ENCODE measurements at regions not wholly inside any gene's neighbourhood (a gene's known extent, or its start where the extent isn't known, plus 50 kb on each side); places are given as distances from the start of the nearest gene placed in this dataset.

- ChIA-PET POLR2A (interaction anchor here (1.4 kb wide), 1 partner anchor 25 kb away, joined by 4 read pairs; no protein-coding TSS in a partner anchor), CTCF (interaction anchor here (0.7 to 1.3 kb wide), 2 partner anchors 26 to 41 kb away, joined by 3 read pairs; no protein-coding TSS in a partner anchor)
- no peaks in the 10 kb centered on the region for H3K27me3 Mint-ChIP-seq
- H3K4me3 Mint-ChIP-seq = no peak overlapping the region
- peaks cover 6% of the 10 kb centered on the region for H3K9me3 Mint-ChIP-seq
- no peak overlapping the region for H3K27ac Mint-ChIP-seq
- no peak for DNase-seq
- H3K4me1 Mint-ChIP-seq = peaks cover 21% of the 10 kb centered on the region
- H3K36me3 Mint-ChIP-seq (ENCODE audit: low read depth) = peaks cover 13% of the 10 kb centered on the region
These were observed 74.8 kb upstream of the CDK1 start for GRCh38 chr10:60703266-60704041.

DNA sequence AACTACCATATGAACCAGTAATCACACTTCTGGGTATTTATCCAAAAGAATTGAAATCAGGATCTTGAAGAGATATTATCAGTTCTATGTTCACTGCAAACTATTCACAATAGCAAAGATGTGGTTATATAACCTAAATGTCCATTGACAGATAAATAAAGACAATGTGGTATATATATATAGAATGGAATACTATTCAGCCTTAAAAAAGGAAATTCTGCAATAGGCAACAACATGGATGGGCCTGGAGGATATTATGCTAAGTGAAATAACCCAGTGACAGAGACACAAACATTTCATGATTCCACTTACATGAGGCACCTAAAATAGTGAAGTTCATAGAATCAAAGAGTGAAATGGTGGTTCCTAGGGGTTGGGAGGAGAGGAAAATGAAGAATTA lies 90.6 kb upstream of the CDK1 start:
- CTCF ChIA-PET = no interaction called here
- Mint-ChIP-seq H3K27me3 (no peaks in the 10 kb centered on the region), H3K36me3 (ENCODE audit: low read depth) (peaks cover 3% of the 10 kb centered on the region), H3K4me1 (no peaks in the 10 kb centered on the region), H3K4me3 (no peak overlapping the region), H3K27ac (no peak overlapping the region), H3K9me3 (peaks cover 4% of the 10 kb centered on the region)
- no peak for DNase-seq
- POLR2A ChIA-PET = no interaction called here

DNA sequence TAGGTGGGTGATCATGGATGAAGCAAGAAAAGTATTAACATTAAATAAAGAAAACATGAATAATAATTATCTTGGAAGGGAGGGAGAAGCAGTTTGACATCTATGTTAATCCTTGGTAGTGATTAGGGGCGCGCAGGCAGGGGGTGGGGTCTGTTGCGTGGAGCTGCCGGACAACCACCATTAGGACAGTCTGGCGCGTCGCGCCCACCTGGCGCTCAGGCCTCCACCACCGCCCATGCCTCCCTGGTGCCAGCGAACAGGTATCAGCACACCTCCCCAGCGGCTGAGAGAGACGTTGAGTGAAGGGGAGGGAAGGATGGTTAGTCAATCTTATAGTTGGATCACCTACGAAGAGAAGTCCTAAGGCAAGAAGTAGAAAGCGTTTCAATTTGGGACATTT lies 94.2 kb upstream of the CDK1 start:
- Mint-ChIP-seq H3K36me3 (ENCODE audit: low read depth) (no peaks in the 10 kb centered on the region), H3K27me3 (no peaks in the 10 kb centered on the region), H3K4me1 (no peaks in the 10 kb centered on the region), H3K4me3 (no peak overlapping the region), H3K27ac (no peak overlapping the region), H3K9me3 (peaks cover 1% of the 10 kb centered on the region)
- POLR2A ChIA-PET = no interaction called here
- no peak for DNase-seq
- CTCF ChIA-PET = no interaction called here

- CTCF ChIA-PET = no interaction called here
- H3K27ac Mint-ChIP-seq = no peak overlapping the region
- no peaks in the 10 kb centered on the region for H3K27me3 Mint-ChIP-seq
- no peak overlapping the region for H3K4me3 Mint-ChIP-seq
- POLR2A ChIA-PET = no interaction called here
- H3K9me3 Mint-ChIP-seq = peaks cover 1% of the 10 kb centered on the region
- no peaks in the 10 kb centered on the region for H3K36me3 Mint-ChIP-seq (ENCODE audit: low read depth)
- DNase-seq = no peak
- no peaks in the 10 kb centered on the region for H3K4me1 Mint-ChIP-seq
These were observed 97.2 kb upstream of the CDK1 start for GRCh38 chr10:60681103-60681502.

GRCh38 chr10:60679388-60679990 lies 98.8 kb upstream of the CDK1 start:
- DNase-seq = no peak
- H3K27me3 Mint-ChIP-seq = no peaks in the 10 kb centered on the region
- ChIA-PET POLR2A (no interaction called here), CTCF (no interaction called here)
- no peak overlapping the region for H3K27ac Mint-ChIP-seq
- H3K4me1 Mint-ChIP-seq = no peaks in the 10 kb centered on the region
- H3K4me3 Mint-ChIP-seq = no peak overlapping the region
- peaks cover 3% of the 10 kb centered on the region for H3K9me3 Mint-ChIP-seq
- peaks cover 3% of the 10 kb centered on the region for H3K36me3 Mint-ChIP-seq (ENCODE audit: low read depth)

DNA sequence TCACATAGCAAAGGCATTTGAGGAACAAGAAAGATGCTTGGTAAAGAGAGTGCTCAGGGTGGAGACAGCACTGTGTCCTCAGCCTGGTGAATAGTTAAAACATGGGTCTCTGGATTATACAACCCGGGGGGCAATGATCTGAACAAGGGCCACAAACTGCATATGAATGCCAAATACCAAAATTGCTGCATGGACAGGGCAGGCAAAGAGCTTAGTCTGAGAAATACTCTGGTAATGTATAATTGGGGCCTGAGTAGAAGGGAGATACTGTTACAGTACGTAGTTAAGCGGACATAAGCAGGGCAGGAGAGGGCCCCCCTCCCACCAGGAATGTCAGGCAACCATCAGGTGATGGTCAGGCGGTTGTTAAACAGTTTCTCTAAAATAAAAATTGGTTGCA lies 99.3 kb upstream of the CDK1 start:
- CTCF ChIA-PET = no interaction called here
- POLR2A ChIA-PET = no interaction called here
- Mint-ChIP-seq H3K27me3 (no peaks in the 10 kb centered on the region), H3K4me3 (no peak overlapping the region), H3K9me3 (peaks cover 7% of the 10 kb centered on the region), H3K4me1 (no peaks in the 10 kb centered on the region), H3K36me3 (ENCODE audit: low read depth) (peaks cover 3% of the 10 kb centered on the region), H3K27ac (no peak overlapping the region)
- no peak for DNase-seq

GRCh38 chr10:60677531-60678129 lies 100.6 kb upstream of the CDK1 start:
- CTCF ChIA-PET = interaction anchor here (1.0 kb wide), 1 partner anchor 31 kb away, joined by 3 read pairs; no protein-coding TSS in a partner anchor
- no peak overlapping the region for H3K4me3 Mint-ChIP-seq
- POLR2A ChIA-PET = no interaction called here
- H3K27ac Mint-ChIP-seq = no peak overlapping the region
- peaks cover 6% of the 10 kb centered on the region for H3K36me3 Mint-ChIP-seq (ENCODE audit: low read depth)
- H3K27me3 Mint-ChIP-seq = no peaks in the 10 kb centered on the region
- H3K4me1 Mint-ChIP-seq = no peaks in the 10 kb centered on the region
- peaks cover 9% of the 10 kb centered on the region for H3K9me3 Mint-ChIP-seq
- DNase-seq = no peak

DNA sequence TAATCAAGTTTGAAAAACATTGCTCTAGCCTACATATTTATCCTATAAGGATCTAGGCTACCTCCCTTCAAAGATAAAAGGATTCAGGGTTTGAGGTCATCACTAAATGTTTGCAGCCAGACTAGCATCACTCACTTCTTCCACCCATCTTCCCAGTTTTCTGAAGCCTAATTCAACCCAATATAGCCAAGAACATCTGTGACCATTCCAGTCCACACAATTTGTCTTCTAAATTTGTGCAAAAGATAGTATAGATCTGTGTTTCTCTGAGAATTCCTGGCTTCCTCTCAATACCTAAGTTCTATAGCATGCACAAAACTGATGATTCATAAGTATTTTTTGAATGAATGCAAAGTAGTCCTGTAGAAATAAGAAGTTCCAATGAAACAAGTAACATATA lies 103.0 kb upstream of the CDK1 start:
- Mint-ChIP-seq H3K9me3 (peaks cover 9% of the 10 kb centered on the region), H3K4me3 (no peak overlapping the region)
- POLR2A ChIA-PET = no interaction called here

GRCh38 chr10:60669501-60669900 lies 108.8 kb upstream of the CDK1 start:
- no peak for DNase-seq

More for the DNA sequence above, 103.0 kb upstream of the CDK1 start:
- H3K27ac Mint-ChIP-seq = no peak overlapping the region
- H3K27me3 Mint-ChIP-seq = no peaks in the 10 kb centered on the region
- peaks cover 6% of the 10 kb centered on the region for H3K36me3 Mint-ChIP-seq (ENCODE audit: low read depth)
- CTCF ChIA-PET = no interaction called here
- H3K4me1 Mint-ChIP-seq = no peaks in the 10 kb centered on the region
- DNase-seq = no peak

DNA sequence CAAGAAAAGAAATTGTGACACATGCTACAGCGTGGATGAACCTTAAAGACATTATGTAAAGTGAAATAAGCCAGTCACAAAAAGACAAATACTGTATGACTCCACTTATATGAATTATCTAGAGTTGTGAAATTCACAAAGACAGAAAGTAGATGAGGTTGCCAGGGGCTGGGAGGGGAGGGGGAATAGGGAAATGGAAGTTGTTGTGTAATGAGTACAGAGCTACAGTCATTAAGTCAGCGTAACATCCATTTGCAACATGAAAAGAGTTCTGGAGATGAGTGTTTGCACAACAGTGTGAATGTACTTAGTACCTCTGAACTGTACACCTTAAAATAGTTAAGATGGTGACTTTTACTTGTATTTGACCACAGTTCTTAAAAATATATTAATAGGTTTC lies 112.1 kb upstream of the CDK1 start:
- no peaks in the 10 kb centered on the region for H3K27me3 Mint-ChIP-seq
- no peak overlapping the region for H3K27ac Mint-ChIP-seq
- no peaks in the 10 kb centered on the region for H3K36me3 Mint-ChIP-seq (ENCODE audit: low read depth)
- CTCF ChIA-PET = no interaction called here
- peaks cover 14% of the 10 kb centered on the region for H3K4me1 Mint-ChIP-seq
- POLR2A ChIA-PET = no interaction called here
- no peak for DNase-seq
- H3K4me3 Mint-ChIP-seq = no peak overlapping the region
- no peaks in the 10 kb centered on the region for H3K9me3 Mint-ChIP-seq

More at GRCh38 chr10:60669501-60669900, 108.8 kb upstream of the CDK1 start:
- Mint-ChIP-seq H3K36me3 (ENCODE audit: low read depth) (peaks cover 3% of the 10 kb centered on the region), H3K27me3 (no peaks in the 10 kb centered on the region), H3K4me3 (no peak overlapping the region), H3K9me3 (peaks cover 6% of the 10 kb centered on the region), H3K4me1 (no peaks in the 10 kb centered on the region), H3K27ac (no peak overlapping the region)
- CTCF ChIA-PET = no interaction called here
- POLR2A ChIA-PET = interaction anchor here (0.7 kb wide), 1 partner anchor 19 kb away, joined by 5 read pairs; no protein-coding TSS in a partner anchor

DNA sequence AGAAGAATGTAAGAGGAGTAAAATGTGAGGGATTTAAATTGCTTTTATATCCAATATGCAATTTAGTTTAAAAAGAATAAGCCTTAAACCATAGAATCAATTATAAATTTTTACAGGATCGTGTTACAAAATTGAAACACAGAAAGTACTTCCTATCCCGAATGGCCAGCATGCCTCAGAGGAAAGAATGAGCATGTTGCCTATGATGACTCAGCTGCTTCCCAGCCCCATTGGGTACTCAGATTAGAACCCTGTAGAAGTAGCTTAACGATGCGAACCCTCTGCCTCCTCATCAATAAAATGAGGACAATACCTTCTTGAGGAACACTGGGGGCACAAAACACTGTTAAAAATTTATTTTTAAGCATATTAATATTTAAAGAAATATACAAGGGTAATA lies 113.4 kb upstream of the CDK1 start:
- no peak overlapping the region for H3K27ac Mint-ChIP-seq
- ChIA-PET CTCF (no interaction called here), POLR2A (no interaction called here)
- no peaks in the 10 kb centered on the region for H3K36me3 Mint-ChIP-seq (ENCODE audit: low read depth)
- H3K4me3 Mint-ChIP-seq = no peak overlapping the region
- H3K9me3 Mint-ChIP-seq = no peaks in the 10 kb centered on the region
- no peaks in the 10 kb centered on the region for H3K27me3 Mint-ChIP-seq
- peaks cover 17% of the 10 kb centered on the region for H3K4me1 Mint-ChIP-seq
- DNase-seq = no peak

- no peaks in the 10 kb centered on the region for H3K27me3 Mint-ChIP-seq
- H3K36me3 Mint-ChIP-seq (ENCODE audit: low read depth) = no peaks in the 10 kb centered on the region
- peaks cover 17% of the 10 kb centered on the region for H3K4me1 Mint-ChIP-seq
- ChIA-PET CTCF (interaction anchor here (1.7 kb wide), 1 partner anchor 105 kb away, joined by 9 read pairs; no protein-coding TSS in a partner anchor), POLR2A (interaction anchor here (1.4 kb wide), 1 partner anchor 13 kb away, joined by 4 read pairs; no protein-coding TSS in a partner anchor)
- no peak overlapping the region for H3K27ac Mint-ChIP-seq
- no peak overlapping the region for H3K4me3 Mint-ChIP-seq
- DNase-seq = no peak
- H3K9me3 Mint-ChIP-seq = no peaks in the 10 kb centered on the region
These were observed 114.4 kb upstream of the CDK1 start for GRCh38 chr10:60663850-60664249.

DNA sequence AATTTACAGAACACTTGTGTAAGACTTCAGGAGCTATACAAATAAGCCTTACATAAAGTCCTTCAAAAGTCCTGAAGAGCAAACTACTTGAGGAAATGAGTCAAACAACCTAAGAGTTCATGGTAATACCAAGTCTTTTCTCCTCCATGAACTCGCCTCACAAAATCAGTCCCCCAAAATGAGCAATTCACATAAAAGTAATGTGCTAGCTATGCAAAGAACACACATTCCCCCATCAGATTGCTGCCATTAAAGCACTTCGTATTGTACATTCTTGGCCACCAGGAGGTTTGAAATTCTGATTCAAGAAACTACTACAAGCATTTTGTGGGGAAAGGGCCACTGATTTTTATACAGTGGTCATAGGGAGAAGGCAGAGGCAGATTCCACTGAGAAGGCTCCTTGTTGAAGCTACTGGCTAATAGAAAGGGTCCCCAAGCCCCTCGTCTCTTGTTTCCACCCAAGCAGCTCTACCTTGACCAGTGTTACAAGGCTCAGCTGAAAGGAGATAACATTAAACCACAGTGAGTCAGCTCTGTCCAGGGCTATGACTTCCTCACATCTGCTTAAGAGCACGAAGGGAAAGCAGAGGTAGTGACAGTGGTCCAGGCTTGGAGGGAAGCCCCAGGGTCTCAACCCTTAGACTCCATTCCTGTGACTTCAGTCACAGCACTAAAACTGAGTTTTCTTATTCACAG lies 115.2 kb upstream of the CDK1 start:
- no peak overlapping the region for H3K27ac Mint-ChIP-seq
- H3K36me3 Mint-ChIP-seq (ENCODE audit: low read depth) = no peaks in the 10 kb centered on the region
- no peaks in the 10 kb centered on the region for H3K9me3 Mint-ChIP-seq
- H3K4me1 Mint-ChIP-seq = peaks cover 17% of the 10 kb centered on the region
- H3K4me3 Mint-ChIP-seq = no peak overlapping the region
- H3K27me3 Mint-ChIP-seq = no peaks in the 10 kb centered on the region
- CTCF ChIA-PET = interaction anchor here (0.8 to 1.7 kb wide), 4 partner anchors 17 to 106 kb away, joined by 3 to 9 read pairs (median 4); no protein-coding TSS in a partner anchor
- no peak for DNase-seq
- POLR2A ChIA-PET = interaction anchor here (1.4 kb wide), 1 partner anchor 13 kb away, joined by 4 read pairs; no protein-coding TSS in a partner anchor
